Adipocyte (in vitro differentiated cells): ENCODE measurements at regions not wholly inside any gene's neighbourhood (a gene's known extent, or its start where the extent isn't known, plus 50 kb on each side); places are given as distances from the start of the nearest gene placed in this dataset.
A peak's percentile ranks its signal among the peaks of the same experiment; 100 is the strongest.

Source experiments
- DNase-seq: peaks from one replicate; pipeline ENCODE4 v3.0.0-alpha.2; 2015; ENCODE audit warnings: low read depth
- H3K27me3 ChIP-seq: replicated peaks from 2 replicates; pipeline ENCODE4 v1.7.0; 2013; ENCODE audit warnings: mild to moderate bottlenecking, low read length, moderate library complexity; ENCODE audit not compliant: control insufficient read depth, insufficient read depth
- H3K36me3 ChIP-seq: 2 replicates; pipeline ENCODE4 v1.7.0; 2013; ENCODE audit warnings: low read length, mild to moderate bottlenecking, moderate library complexity; ENCODE audit not compliant: control insufficient read depth, insufficient read depth, severe bottlenecking
- H3K4me1 ChIP-seq: 2 replicates; pipeline ENCODE4 v1.7.0; 2013; ENCODE audit warnings: mild to moderate bottlenecking, low read length, moderate library complexity; ENCODE audit not compliant: control insufficient read depth, insufficient read depth
- H3K4me3 ChIP-seq: 2 replicates; pipeline ENCODE4 v1.7.0; 2013; ENCODE audit warnings: mild to moderate bottlenecking, low read length, moderate library complexity
- H3K9ac ChIP-seq: 2 replicates; pipeline ENCODE4 v1.7.0; 2013; ENCODE audit warnings: mild to moderate bottlenecking, low read length, moderate library complexity
- H3K9me3 ChIP-seq: 2 replicates; pipeline ENCODE4 v1.7.0; 2013; ENCODE audit warnings: mild to moderate bottlenecking, low read length, moderate library complexity; ENCODE audit not compliant: control insufficient read depth

- H3K4me1 ChIP-seq, result no peaks in the 10 kb centered on the region
- no peaks in the 10 kb centered on the region for H3K36me3 ChIP-seq
- H3K9ac ChIP-seq, result no peak overlapping the region
- H3K9me3 ChIP-seq, result no peaks in the 10 kb centered on the region
- DNase-seq, result no peak
- H3K27me3 ChIP-seq, result no peaks in the 10 kb centered on the region
- no peak overlapping the region for H3K4me3 ChIP-seq
Observed at GRCh38 chr20:29687438-29687837, 1570.0 kb upstream of the DEFB115 start.

DNA sequence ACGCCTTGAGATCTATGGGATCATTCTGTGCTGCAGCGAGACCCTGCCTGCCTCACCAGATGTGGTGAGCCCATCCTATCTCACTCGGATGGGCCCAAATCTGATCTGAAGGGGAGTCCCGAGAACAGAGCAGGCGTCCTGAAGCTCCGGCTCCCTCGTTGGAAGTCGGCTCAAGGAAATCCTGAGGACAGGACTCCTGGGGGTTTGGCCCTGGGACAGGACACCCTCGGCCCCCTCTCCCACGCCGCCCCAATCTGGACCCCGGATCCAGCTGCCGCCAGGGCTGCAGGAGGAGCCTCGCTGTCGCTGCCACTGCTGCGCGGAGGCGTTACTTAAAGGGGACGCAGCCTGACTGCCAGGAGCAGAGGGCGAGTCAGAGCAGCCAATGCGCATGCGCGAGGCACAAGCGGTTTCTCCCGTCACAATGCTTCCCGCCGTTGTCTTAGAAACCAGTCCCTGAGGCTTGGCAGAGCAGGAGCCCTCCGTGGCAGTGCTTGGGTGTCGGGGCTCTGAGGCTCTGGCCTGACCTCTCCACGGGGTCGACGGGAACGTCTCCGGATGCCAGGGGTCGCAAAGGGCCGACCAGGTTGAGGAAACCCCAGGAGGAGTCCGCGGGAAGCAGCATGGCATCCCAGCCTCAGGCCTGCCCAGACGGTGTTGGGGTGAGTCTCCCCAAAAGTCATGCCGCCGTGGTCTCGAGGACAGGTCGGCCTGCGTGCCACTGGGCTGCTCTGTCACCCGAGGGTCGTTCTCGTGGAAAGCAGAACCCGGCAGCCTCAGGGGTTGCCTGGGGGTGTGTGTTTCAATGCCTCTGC is 1567.8 kb upstream of the DEFB115 start:
- no peaks in the 10 kb centered on the region for H3K27me3 ChIP-seq
- no peaks in the 10 kb centered on the region for H3K36me3 ChIP-seq
- peak overlapping the region; percentile 50 for H3K9ac ChIP-seq
- H3K4me1 ChIP-seq, result no peaks in the 10 kb centered on the region
- no peaks in the 10 kb centered on the region for H3K9me3 ChIP-seq
- no peak for DNase-seq
- H3K4me3 ChIP-seq, result peak overlapping the region; percentile 70

DNA sequence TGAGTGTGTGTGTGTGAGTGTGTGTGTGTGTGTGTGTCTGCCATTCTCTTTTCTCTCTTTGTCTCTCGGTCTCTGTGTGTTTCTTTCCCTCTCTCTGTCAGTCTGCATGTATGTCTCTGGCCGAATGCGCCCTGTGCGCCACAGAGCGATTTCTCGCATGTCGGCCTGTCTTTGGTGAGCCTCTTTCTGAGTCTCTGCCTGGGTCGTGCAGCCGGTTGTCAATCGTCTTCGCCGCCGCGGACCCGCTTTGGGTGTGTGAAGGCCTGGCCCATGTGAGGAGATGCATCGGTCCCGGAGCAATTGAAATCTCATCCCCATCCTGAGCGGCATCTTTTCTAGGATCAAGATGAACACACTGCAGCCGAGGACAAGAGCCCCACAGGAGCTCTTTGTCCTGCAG is 1567.2 kb upstream of the DEFB115 start:
- Histone ChIP-seq H3K9me3 (no peaks in the 10 kb centered on the region), H3K9ac (no peak overlapping the region), H3K36me3 (no peaks in the 10 kb centered on the region), H3K27me3 (no peaks in the 10 kb centered on the region), H3K4me1 (no peaks in the 10 kb centered on the region), H3K4me3 (no peak overlapping the region)
- no peak for DNase-seq

- no peak overlapping the region for H3K4me3 ChIP-seq
- H3K9ac ChIP-seq, result no peak overlapping the region
- no peaks in the 10 kb centered on the region for H3K27me3 ChIP-seq
- no peaks in the 10 kb centered on the region for H3K36me3 ChIP-seq
- H3K4me1 ChIP-seq, result no peaks in the 10 kb centered on the region
- peaks cover 6% of the 10 kb centered on the region for H3K9me3 ChIP-seq
- DNase-seq, result no peak
Observed at GRCh38 chr20:29740601-29740950, 1516.9 kb upstream of the DEFB115 start.

- no peak overlapping the region for H3K9ac ChIP-seq
- H3K4me3 ChIP-seq, result no peak overlapping the region
- no peaks in the 10 kb centered on the region for H3K4me1 ChIP-seq
- peaks cover 6% of the 10 kb centered on the region for H3K9me3 ChIP-seq
- DNase-seq, result no peak
- no peaks in the 10 kb centered on the region for H3K36me3 ChIP-seq
- H3K27me3 ChIP-seq, result no peaks in the 10 kb centered on the region
Observed at GRCh38 chr20:29740951-29741593, 1516.4 kb upstream of the DEFB115 start.

- H3K4me1 ChIP-seq, result no peaks in the 10 kb centered on the region
- no peak overlapping the region for H3K9ac ChIP-seq
- H3K36me3 ChIP-seq, result no peaks in the 10 kb centered on the region
- peaks cover 6% of the 10 kb centered on the region for H3K9me3 ChIP-seq
- no peak overlapping the region for H3K4me3 ChIP-seq
- H3K27me3 ChIP-seq, result no peaks in the 10 kb centered on the region
- no peak for DNase-seq
Observed at GRCh38 chr20:29741594-29741893, 1515.9 kb upstream of the DEFB115 start.

- Histone ChIP-seq H3K9ac (no peak overlapping the region), H3K4me3 (no peak overlapping the region), H3K4me1 (no peaks in the 10 kb centered on the region), H3K27me3 (no peaks in the 10 kb centered on the region), H3K9me3 (peaks cover 5% of the 10 kb centered on the region), H3K36me3 (no peaks in the 10 kb centered on the region)
- no peak for DNase-seq
Observed at GRCh38 chr20:29741894-29742698, 1515.4 kb upstream of the DEFB115 start.

GRCh38 chr20:29742699-29743100 is 1514.8 kb upstream of the DEFB115 start:
- Histone ChIP-seq H3K9ac (no peak overlapping the region), H3K4me1 (no peaks in the 10 kb centered on the region), H3K9me3 (no peaks in the 10 kb centered on the region), H3K27me3 (no peaks in the 10 kb centered on the region), H3K4me3 (no peak overlapping the region), H3K36me3 (no peaks in the 10 kb centered on the region)
- no peak for DNase-seq

DNA sequence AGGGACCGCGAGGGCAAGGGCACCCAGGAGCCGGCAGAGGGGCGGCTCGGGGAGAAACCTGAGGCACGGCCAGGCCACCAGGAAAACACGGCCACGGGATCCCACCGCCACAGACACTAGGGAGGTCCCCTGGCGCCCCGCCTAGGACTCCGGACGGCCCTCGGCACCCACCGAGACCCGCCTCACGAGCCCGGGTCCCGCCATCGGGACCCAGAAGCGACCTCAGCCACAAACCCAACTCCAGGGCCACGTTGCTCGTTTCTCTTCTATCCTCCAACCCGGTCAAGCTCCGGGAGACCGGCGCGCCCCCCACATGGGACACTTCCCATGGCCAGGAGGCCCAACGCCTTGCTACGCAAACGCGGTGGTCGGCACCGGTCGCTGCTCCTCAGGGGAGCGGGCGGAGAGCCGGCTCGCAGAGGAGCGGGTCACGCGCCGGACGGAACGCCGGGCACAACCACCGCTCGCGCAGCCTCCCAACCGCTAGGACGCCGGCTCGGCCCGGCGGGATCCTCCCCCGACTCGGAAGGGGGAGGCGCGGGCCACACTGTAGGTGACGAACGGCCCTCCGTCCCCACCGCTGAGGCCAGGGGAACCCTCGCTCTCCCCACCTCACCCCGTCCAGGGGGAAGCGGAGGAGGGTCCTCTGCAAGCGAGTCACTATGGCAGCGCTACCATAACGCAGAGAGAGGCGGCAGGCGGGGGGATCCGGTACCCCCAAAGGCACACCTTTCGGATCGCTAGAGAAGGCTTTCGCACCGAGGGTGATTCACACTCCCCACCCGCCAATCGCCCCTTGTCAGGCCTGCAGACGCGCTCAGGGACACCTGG is 1514.1 kb upstream of the DEFB115 start:
- no peaks in the 10 kb centered on the region for H3K27me3 ChIP-seq
- H3K4me1 ChIP-seq, result no peaks in the 10 kb centered on the region
- no peak for DNase-seq
- H3K36me3 ChIP-seq, result no peaks in the 10 kb centered on the region
- no peak overlapping the region for H3K4me3 ChIP-seq
- H3K9me3 ChIP-seq, result no peaks in the 10 kb centered on the region
- H3K9ac ChIP-seq, result no peak overlapping the region

DNA sequence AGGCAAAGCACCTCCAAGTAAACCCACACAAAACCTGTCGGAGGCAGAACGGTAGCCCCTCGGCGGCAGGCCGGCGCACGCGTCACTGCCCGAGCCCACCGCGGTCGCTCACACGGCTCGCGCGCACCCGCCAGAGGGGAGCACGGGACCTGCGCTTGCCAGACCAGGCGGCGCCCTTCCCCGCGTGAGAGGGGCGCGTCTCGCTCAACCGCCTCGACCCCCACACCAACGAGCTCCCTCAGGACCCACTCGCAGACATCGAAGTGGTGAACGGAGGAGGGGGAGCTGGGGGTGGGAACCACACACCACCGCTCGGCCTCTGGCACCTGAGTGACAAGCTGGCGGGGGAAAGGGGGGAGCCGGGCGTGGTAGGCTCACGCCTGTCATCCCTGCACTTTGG is 1513.4 kb upstream of the DEFB115 start:
- Histone ChIP-seq H3K9me3 (no peaks in the 10 kb centered on the region), H3K4me3 (no peak overlapping the region), H3K9ac (no peak overlapping the region), H3K4me1 (no peaks in the 10 kb centered on the region), H3K36me3 (no peaks in the 10 kb centered on the region), H3K27me3 (no peaks in the 10 kb centered on the region)
- DNase-seq, result no peak
